Mucosa of descending colon (tissue), 3 donors: ENCODE measurements at regions not wholly inside any gene's neighbourhood (a gene's known extent, or its start where the extent isn't known, plus 50 kb on each side); places are given as distances from the start of the nearest gene placed in this dataset.

Source experiments
- ATAC-seq: fragments of 200-7000 bp; cut with Tn5 transposase; one replicate; pipeline ENCODE4 v1.9.1; 2020; ENCODE audit warnings: mild to moderate bottlenecking, moderate library complexity
- DNase-seq, 3 donors: peaks; one replicate each; pipeline ENCODE4 v3.0.0-alpha.2; 2020
- H3K36me3 ChIP-seq: fragments of 200-600 bp; one replicate; pipeline ENCODE4 v1.8.0; 2021; ENCODE audit warnings: low read depth, mild to moderate bottlenecking
- H3K4me1 ChIP-seq: fragments of 200-600 bp; one replicate; pipeline ENCODE4 v1.8.0; 2021; ENCODE audit warnings: low read depth, mild to moderate bottlenecking
- H3K4me3 ChIP-seq: fragments of 200-600 bp; one replicate; pipeline ENCODE4 v1.8.0; 2021; ENCODE audit warnings: mild to moderate bottlenecking
- H3K9me3 ChIP-seq: fragments of 200-600 bp; one replicate; pipeline ENCODE4 v1.8.0; 2021; ENCODE audit warnings: mild to moderate bottlenecking
- intact Hi-C, 2 donors: fragments of 100-400 bp; cut with DNase I in 1 of 2; cut with micrococcal nuclease in 1 of 2; formaldehyde crosslinking; loops; one replicate each; pipeline versions ENCODE4 v1.11.0 to v1.11.1; 2022; cut with DNase I, micrococcal nuclease
- TF ChIP-seq, protein P1 (sequence below): fragments of 200-600 bp; IDR thresholded peaks from one replicate; pipeline ENCODE4 v1.8.0; 2022; ENCODE audit warnings: antibody characterized with exemption, mild to moderate bottlenecking
- donor health status: DM: no; HTN: no; CAD: no; lungs with moderate emphysema.
- donor health status: DM: no; HTN: no; CAD: no.
- donor health status: DM: no; HTN: yes; CAD: no.

DNA sequence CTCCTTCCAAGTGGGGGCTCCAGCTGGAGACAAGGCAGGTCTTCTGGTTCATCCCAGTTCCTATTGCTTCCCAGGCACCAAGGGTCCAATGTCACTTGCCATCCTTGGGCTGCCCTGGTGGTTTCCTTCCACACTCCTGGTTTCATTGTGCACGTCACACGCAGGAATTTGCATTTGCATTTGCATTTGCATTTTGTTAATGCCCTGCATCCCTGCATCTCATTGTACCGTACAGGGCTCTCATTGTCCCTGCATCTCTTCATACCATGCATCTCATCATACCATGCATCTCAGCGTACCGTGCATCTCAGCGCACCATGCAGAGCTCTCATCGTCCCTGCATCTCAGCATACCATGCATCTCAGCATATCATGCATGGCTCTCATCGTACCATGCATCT lies 112.2 kb upstream of the SYT13 start:
- TF ChIP-seq, protein P1, sequence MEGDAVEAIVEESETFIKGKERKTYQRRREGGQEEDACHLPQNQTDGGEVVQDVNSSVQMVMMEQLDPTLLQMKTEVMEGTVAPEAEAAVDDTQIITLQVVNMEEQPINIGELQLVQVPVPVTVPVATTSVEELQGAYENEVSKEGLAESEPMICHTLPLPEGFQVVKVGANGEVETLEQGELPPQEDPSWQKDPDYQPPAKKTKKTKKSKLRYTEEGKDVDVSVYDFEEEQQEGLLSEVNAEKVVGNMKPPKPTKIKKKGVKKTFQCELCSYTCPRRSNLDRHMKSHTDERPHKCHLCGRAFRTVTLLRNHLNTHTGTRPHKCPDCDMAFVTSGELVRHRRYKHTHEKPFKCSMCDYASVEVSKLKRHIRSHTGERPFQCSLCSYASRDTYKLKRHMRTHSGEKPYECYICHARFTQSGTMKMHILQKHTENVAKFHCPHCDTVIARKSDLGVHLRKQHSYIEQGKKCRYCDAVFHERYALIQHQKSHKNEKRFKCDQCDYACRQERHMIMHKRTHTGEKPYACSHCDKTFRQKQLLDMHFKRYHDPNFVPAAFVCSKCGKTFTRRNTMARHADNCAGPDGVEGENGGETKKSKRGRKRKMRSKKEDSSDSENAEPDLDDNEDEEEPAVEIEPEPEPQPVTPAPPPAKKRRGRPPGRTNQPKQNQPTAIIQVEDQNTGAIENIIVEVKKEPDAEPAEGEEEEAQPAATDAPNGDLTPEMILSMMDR: no peak
- H3K4me1 ChIP-seq: no peaks in the 10 kb centered on the region
- intact Hi-C loops: no loop called here
- H3K9me3 ChIP-seq: no peaks in the 10 kb centered on the region
- DNase-seq (no peak), ATAC-seq (no peak)
- H3K4me3 ChIP-seq: no peak overlapping the region
- H3K36me3 ChIP-seq: no peaks in the 10 kb centered on the region

DNA sequence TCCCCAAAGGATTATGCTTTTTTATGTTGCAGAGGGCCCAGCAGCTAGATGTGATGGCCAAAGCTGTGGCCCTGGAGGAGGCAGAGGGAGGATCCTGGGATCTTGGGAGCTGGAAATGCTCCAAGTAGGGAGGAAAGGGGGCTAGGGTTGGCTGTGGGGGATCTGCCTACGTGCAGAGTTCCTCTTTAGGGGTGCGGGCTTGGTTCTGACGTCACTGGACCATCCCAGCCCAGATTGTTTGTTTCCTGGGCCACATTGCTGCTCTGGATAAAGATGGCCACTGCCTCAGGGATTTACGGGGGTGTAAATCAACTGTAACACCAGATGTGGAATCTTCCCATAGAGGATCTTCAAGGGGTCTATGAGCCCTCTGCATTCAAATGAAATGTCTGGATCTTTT lies 110.3 kb upstream of the SYT13 start:
- H3K9me3 ChIP-seq: no peaks in the 10 kb centered on the region
- ATAC-seq (no peak), DNase-seq (no peak)
- intact Hi-C loops: no loop called here
- H3K4me1 ChIP-seq: no peaks in the 10 kb centered on the region
- TF ChIP-seq, protein P1: no peak
- no peaks in the 10 kb centered on the region for H3K36me3 ChIP-seq
- no peak overlapping the region for H3K4me3 ChIP-seq

GRCh38 chr11:45395947-45396346 lies 109.8 kb upstream of the SYT13 start:
- H3K9me3 ChIP-seq: no peaks in the 10 kb centered on the region
- H3K36me3 ChIP-seq: no peaks in the 10 kb centered on the region
- H3K4me3 ChIP-seq: no peak overlapping the region
- intact Hi-C loops: no loop called here
- H3K4me1 ChIP-seq: no peaks in the 10 kb centered on the region
- no peak for ATAC-seq
- no peak for DNase-seq
- TF ChIP-seq, protein P1: no peak

DNA sequence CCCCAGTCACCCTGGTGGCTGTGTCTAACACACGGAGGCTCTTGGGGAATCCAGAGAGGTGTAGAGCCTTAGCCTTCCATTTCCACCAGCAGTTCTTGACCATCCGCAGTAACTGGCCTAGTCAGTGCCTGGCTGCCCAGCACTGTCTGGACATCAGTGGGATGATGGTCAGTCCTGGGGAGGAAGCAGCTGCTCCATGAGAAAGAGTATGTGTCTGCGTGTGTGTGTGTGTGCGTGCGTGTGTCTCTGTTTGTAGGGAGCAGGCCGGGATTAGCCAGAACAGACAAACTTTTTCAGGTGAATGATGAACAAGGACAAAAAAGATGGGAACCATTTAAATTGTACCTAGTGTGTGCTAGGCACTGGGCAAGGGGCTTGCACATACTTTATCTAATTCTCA lies 109.3 kb upstream of the SYT13 start:
- DNase-seq: no peak
- ATAC-seq: no peak
- Histone ChIP-seq H3K9me3 (no peaks in the 10 kb centered on the region), H3K4me3 (no peak overlapping the region), H3K36me3 (no peaks in the 10 kb centered on the region), H3K4me1 (no peaks in the 10 kb centered on the region)
- intact Hi-C loops: no loop called here
- TF ChIP-seq, protein P1: no peak

DNA sequence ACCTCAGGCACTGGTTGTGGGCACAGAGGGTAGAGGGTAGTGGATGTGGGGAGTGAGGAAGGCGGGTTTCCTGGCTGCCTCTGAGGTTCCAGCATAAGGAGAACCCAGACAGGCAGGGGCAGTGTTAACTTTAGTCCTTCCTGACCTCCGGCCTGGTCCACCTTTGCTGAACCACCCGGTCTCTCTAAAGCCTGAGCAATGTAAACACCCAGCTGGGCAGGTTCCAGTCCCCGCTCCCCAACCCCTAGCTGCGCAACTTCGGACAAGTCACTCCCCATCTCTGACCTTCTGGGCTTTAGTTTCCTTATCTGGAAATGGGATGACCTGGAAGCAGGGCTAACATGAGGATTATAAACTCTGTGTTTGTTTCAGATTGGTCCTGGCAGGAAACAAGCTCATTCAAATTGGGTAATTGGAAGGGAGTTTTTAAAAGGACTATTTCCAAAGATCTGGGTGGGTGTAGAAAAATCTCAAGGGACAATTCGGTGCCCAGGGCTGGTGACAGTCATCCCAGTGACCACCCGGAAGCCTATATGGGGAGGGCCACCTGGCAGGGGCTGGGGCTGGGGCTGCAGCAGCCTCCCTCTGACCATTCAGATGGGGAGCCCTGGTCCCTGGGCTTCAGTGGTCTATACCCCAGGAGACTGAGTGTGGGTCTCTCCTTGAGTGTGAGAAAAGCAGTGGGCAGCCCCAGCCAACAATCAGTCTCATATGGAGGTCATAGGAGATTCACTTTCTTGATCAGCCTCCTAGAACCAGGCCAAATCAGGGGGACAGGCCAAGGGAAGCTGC lies 108.3 kb upstream of the SYT13 start:
- TF ChIP-seq, protein P1: no peak
- no peak for ATAC-seq
- intact Hi-C loops: no loop called here

More for the DNA sequence above, 108.3 kb upstream of the SYT13 start:
- no peak for DNase-seq
- no peaks in the 10 kb centered on the region for H3K36me3 ChIP-seq
- no peak overlapping the region for H3K4me3 ChIP-seq
- no peaks in the 10 kb centered on the region for H3K4me1 ChIP-seq
- no peaks in the 10 kb centered on the region for H3K9me3 ChIP-seq
